Cardiac muscle cell (in vitro differentiated cells and primary cell): ENCODE measurements at regions not wholly inside any gene's neighbourhood (a gene's known extent, or its start where the extent isn't known, plus 50 kb on each side); places are given as distances from the start of the nearest gene placed in this dataset.

Experiments
- DNase-seq, 2 donors: peaks; one replicate each; pipeline versions ENCODE4 v3.0.0 to v3.0.0-alpha.2; 2010 to 2017; ENCODE audit warnings: low read depth in 1 of 2, low spot score in 1 of 2
- H3K27ac ChIP-seq: fragments of 200-600 bp; sonication (generic); 2 replicates; pipeline ENCODE4 v1.5.1; 2016
- H3K27me3 ChIP-seq: fragments of 200-600 bp; sonication (generic); 2 replicates; pipeline ENCODE4 v1.6.0; 2016; ENCODE audit warnings: control low read depth
- H3K36me3 ChIP-seq: fragments of 200-600 bp; sonication (generic); 2 replicates; pipeline ENCODE4 v1.5.1; 2016; ENCODE audit warnings: control low read depth
- H3K4me1 ChIP-seq: fragments of 200-600 bp; sonication (generic); 2 replicates; pipeline ENCODE4 v1.8.1; 2017; ENCODE audit warnings: low read depth, mild to moderate bottlenecking, mixed run types
- H3K4me3 ChIP-seq: fragments of 200-600 bp; sonication (generic); 2 replicates; pipeline ENCODE4 v1.5.1; 2016; ENCODE audit warnings: mild to moderate bottlenecking
- H3K9me3 ChIP-seq: fragments of 200-600 bp; sonication (generic); 2 replicates; pipeline ENCODE4 v1.5.1; 2017; ENCODE audit warnings: low read depth, mild to moderate bottlenecking, control low read depth
- TF ChIP-seq, protein P1 (sequence below): IDR thresholded peaks from 2 replicates; pipeline ENCODE4 v1.5.1; 2012; ENCODE audit warnings: low read depth, mild to moderate bottlenecking, low read length

DNA sequence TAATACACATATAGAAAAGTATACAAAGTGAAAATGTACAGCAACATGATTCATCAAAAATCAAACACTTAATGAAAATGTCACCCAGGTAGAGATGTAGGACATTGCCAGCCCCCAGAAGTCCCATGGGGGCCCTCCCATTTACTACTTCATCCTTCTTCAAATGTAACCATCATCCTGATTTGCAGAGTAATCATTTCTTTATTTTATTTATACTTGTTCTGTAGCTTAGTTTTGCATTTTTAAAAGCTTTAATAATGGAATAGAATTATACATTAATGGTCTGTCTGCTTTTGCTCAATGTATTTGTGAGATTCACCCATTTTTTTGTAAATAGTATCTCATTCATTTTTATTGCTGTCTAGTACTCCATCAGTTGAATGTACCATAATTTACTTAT, 96.8 kb upstream of the CD55 start:
- DNase-seq = no peak
- H3K27me3 ChIP-seq = no peaks in the 10 kb centered on the region

DNA sequence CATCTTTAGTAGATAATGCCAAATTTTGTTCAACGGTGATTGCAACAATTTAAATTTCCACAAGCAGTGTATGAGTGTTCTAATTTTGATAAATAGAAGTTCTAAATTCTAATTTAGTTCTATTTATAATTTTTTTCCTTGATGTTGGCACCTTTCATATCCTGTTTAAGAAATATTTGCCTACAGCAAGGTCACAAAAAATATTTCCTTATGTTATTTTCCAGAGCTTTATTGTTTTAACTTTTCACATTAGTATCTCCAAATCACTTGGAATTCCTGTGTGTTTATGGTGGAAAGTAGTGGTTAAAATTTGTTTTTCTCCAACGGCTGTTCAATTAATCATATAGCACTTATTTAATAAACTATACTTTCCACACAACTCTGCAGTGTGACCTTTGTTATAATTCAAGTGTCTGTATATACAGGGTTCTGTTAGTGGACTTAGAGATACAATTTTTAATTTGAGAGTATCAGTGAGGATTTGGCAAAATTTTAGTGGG, 94.3 kb upstream of the CD55 start:
- Histone ChIP-seq H3K4me3 (no peak overlapping the region), H3K27me3 (no peaks in the 10 kb centered on the region), H3K36me3 (no peaks in the 10 kb centered on the region), H3K9me3 (no peaks in the 10 kb centered on the region), H3K4me1 (no peaks in the 10 kb centered on the region), H3K27ac (no peak overlapping the region)
- DNase-seq = no peak
- TF ChIP-seq, protein P1, sequence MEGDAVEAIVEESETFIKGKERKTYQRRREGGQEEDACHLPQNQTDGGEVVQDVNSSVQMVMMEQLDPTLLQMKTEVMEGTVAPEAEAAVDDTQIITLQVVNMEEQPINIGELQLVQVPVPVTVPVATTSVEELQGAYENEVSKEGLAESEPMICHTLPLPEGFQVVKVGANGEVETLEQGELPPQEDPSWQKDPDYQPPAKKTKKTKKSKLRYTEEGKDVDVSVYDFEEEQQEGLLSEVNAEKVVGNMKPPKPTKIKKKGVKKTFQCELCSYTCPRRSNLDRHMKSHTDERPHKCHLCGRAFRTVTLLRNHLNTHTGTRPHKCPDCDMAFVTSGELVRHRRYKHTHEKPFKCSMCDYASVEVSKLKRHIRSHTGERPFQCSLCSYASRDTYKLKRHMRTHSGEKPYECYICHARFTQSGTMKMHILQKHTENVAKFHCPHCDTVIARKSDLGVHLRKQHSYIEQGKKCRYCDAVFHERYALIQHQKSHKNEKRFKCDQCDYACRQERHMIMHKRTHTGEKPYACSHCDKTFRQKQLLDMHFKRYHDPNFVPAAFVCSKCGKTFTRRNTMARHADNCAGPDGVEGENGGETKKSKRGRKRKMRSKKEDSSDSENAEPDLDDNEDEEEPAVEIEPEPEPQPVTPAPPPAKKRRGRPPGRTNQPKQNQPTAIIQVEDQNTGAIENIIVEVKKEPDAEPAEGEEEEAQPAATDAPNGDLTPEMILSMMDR = no peak

More for the DNA sequence above, 96.8 kb upstream of the CD55 start:
- H3K9me3 ChIP-seq = no peaks in the 10 kb centered on the region
- H3K27ac ChIP-seq = no peak overlapping the region
- H3K36me3 ChIP-seq = no peaks in the 10 kb centered on the region
- no peak overlapping the region for H3K4me3 ChIP-seq
- TF ChIP-seq, protein P1 = no peak
- H3K4me1 ChIP-seq = no peaks in the 10 kb centered on the region

DNA sequence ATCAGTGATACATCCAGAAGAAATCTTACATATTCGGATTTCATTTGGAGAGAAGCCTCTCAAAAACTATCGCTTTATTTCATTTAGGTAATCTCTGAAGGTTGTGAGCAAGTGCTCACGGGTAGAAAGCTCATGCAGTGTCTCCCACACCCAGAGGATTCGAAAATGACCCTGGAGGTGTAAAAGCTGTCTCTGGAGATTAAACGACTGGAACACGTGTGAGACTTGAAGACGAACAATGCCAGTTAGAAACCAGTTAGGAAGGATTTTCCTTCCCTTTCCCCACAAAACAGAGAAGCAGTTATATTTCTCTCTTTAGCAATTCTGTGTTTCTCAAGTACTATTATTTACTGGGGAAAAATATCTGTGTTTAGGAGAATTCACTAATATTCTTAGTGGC, 92.5 kb upstream of the CD55 start:
- Histone ChIP-seq H3K4me3 (no peak overlapping the region), H3K27me3 (no peaks in the 10 kb centered on the region), H3K36me3 (no peaks in the 10 kb centered on the region), H3K4me1 (no peaks in the 10 kb centered on the region), H3K27ac (no peak overlapping the region), H3K9me3 (no peaks in the 10 kb centered on the region)
- DNase-seq = no peak
- TF ChIP-seq, protein P1 = no peak

DNA sequence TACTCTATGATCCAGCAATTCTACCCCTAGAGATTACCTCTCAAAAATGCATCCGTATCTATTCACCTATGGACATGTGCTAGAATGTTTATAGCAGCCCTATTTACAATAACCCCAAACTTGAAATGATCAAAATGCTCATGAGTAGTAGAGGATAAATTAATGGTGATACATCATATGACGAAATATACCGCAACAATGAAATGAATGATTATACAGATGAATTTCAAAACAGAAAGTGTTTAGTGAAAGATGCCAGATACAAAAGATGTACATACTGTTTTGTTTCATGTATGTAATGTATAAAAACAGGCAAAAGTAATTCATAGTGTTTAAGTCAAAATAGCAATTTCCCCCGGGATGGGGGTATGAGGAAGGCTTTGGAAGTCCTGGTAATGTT, 91.0 kb upstream of the CD55 start:
- no peaks in the 10 kb centered on the region for H3K36me3 ChIP-seq
- H3K4me1 ChIP-seq = no peaks in the 10 kb centered on the region
- TF ChIP-seq, protein P1 = no peak
- no peak for DNase-seq
- H3K27me3 ChIP-seq = no peaks in the 10 kb centered on the region
- H3K4me3 ChIP-seq = no peak overlapping the region
- H3K9me3 ChIP-seq = no peaks in the 10 kb centered on the region
- no peak overlapping the region for H3K27ac ChIP-seq

DNA sequence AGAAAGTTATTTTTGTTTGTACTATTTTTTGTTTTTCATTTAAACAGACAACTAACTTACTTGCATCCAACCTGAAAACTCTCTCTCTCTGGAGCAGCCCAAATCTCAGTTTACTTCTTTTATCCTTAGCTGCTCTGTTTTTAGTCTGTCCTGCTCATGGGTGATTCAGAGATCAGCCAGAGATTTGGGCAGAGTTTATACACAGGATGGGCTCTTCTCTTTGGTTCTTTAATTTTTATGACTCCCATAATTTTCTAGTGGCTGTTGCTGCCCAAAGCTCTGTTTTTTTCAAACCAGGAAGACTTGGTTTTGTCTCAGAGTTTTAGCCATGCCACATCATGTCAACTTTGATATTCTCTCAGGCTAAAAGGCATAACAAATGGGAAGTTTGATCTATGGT, 86.8 kb upstream of the CD55 start:
- no peaks in the 10 kb centered on the region for H3K9me3 ChIP-seq
- H3K27me3 ChIP-seq = no peaks in the 10 kb centered on the region
- DNase-seq = no peak
- no peaks in the 10 kb centered on the region for H3K4me1 ChIP-seq
- no peaks in the 10 kb centered on the region for H3K36me3 ChIP-seq
- no peak overlapping the region for H3K4me3 ChIP-seq
- TF ChIP-seq, protein P1 = no peak
- no peak overlapping the region for H3K27ac ChIP-seq

DNA sequence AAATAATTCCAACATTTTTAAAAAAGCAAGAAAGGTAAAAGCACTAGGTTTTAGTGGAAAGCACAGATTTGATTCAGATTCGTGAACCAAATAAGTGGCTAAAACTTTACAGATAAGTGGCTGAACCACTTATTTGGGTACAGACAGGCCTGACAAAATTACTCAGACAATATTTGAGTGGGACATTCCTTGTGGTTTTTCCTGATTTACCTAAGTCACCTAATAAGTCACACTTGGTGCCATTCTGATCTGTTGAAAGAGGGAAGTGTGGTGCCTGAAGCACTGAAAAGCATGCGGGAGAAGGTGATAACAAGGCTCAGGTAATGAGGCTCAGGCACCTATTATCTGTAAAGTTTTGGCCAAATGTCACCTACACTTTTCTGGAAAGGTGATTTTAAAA, 81.6 kb upstream of the CD55 start:
- TF ChIP-seq, protein P1 = no peak
- H3K9me3 ChIP-seq = no peaks in the 10 kb centered on the region

More for the DNA sequence above, 81.6 kb upstream of the CD55 start:
- DNase-seq = no peak
- H3K27ac ChIP-seq = no peak overlapping the region
- no peak overlapping the region for H3K4me3 ChIP-seq
- H3K36me3 ChIP-seq = no peaks in the 10 kb centered on the region
- H3K4me1 ChIP-seq = no peaks in the 10 kb centered on the region
- H3K27me3 ChIP-seq = no peaks in the 10 kb centered on the region
